ENCODE measurements at regions not wholly inside any gene's neighbourhood (a gene's known extent, or its start where the extent isn't known, plus 50 kb on each side); places are given as distances from the start of the nearest gene placed in this dataset.

DNA sequence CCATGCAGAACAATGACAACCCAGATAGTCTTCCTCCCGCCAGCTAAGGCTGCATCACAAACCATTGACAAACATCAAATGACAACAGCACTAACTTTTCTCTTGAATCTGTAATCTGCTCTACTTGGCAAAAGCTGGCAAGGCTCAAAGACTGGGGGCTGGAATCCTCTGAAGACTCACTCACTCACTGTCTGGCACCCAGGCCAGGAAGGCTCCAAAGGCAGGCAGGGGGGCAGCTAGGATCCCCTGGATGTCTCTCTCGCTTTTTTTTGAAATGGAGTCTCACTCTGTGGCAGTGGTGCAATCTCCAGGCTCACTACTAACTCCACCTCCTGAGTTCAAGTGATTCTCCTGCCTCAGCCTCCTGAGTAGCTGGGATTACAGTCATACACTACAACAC lies 159.7 kb upstream of the GPR26 start:
- H3K14ac ChIP-seq (ENCODE audit: low read length in 2 of 2), result no peak overlapping the region
- WGBS, result 56% methylated on average over 2 of the region's 2 CpGs

DNA sequence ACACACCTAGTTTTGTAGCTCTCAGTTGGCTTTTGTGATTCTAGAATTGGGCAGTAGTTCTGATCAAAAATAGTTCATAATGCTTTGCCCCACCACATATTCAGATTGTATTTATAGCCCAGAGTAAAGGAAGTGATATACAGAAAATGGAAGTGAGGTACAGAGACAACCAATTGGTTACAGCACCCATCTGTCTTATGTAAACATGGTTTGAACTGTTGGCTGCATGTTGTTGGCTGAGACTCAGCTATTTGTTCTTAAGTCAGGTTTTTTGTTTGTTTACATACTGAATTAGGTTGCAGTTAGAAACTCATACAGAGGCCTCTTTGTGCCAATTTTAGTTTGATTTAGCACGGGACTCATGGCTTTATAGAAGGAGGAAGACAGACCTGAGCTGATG lies 158.9 kb upstream of the GPR26 start:
- Histone ChIP-seq H3K4me3 (ENCODE audit: insufficient read depth in 1 of 2, low read depth in 1 of 2, low read length in 2 of 2) (no peak overlapping the region), H3K9me3 (ENCODE audit: control insufficient read depth, low read length) (no peaks in the 10 kb centered on the region), H3K36me3 (ENCODE audit: control insufficient read depth in 1 of 2, insufficient read depth in 2 of 2, low read depth in 1 of 2, low read length in 2 of 2) (no peaks in the 10 kb centered on the region), H3K4me2 (ENCODE audit: low read length, poor library complexity, severe bottlenecking) (no peak overlapping the region), H2BK15ac (ENCODE audit: low read depth, poor library complexity, severe bottlenecking) (no peak overlapping the region), H3K4me1 (ENCODE audit: control insufficient read depth, insufficient read depth, low read depth, low read length) (no peaks in the 10 kb centered on the region), H3K27me3 (ENCODE audit: control insufficient read depth in 1 of 2, insufficient read depth in 1 of 2, low read length in 2 of 2) (peaks cover 0 to 9% of the 10 kb centered on the region in 2 experiments), H3K9ac (ENCODE audit: low read length) (no peak overlapping the region), H2BK5ac (ENCODE audit: low read depth, low read length, poor library complexity, severe bottlenecking) (no peak overlapping the region), H2BK12ac (ENCODE audit: low read length in 2 of 2) (no peak overlapping the region), H3K18ac (ENCODE audit: low read depth in 1 of 2, low read length in 2 of 2) (no peak overlapping the region), H2AK5ac (ENCODE audit: low read length, severe bottlenecking) (no peak overlapping the region), H4K91ac (ENCODE audit: low read length) (no peak overlapping the region), H3K79me1 (replicated peaks; ENCODE audit: low read length, poor library complexity, severe bottlenecking) (no peaks in the 10 kb centered on the region), H3K23ac (ENCODE audit: low read length in 2 of 2) (no peak overlapping the region), H2BK120ac (ENCODE audit: low read depth, low read length) (no peak overlapping the region), H3K4ac (ENCODE audit: low read depth in 1 of 2, low read length in 2 of 2) (no peak overlapping the region), H3K27ac (ENCODE audit: low read length, poor library complexity, severe bottlenecking) (no peak overlapping the region), H3K14ac (ENCODE audit: low read length in 2 of 2) (no peak overlapping the region), H4K8ac (ENCODE audit: low read length) (no peak overlapping the region), H2AFZ (ENCODE audit: low read depth, low read length) (no peak overlapping the region)
- 78% methylated on average over 1 of the region's 1 CpG for WGBS
- DNase-seq, result no peak

More for the DNA sequence above, 159.7 kb upstream of the GPR26 start:
- H3K9me3 ChIP-seq (ENCODE audit: control insufficient read depth, low read length), result no peaks in the 10 kb centered on the region
- no peak overlapping the region for H2AFZ ChIP-seq (ENCODE audit: low read depth, low read length)
- H3K4me1 ChIP-seq (ENCODE audit: control insufficient read depth, insufficient read depth, low read depth, low read length), result no peaks in the 10 kb centered on the region
- H3K4me2 ChIP-seq (ENCODE audit: low read length, poor library complexity, severe bottlenecking), result no peak overlapping the region
- H3K27me3 ChIP-seq (ENCODE audit: control insufficient read depth in 1 of 2, insufficient read depth in 1 of 2, low read length in 2 of 2), result peaks cover 0 to 9% of the 10 kb centered on the region in 2 experiments
- H3K4ac ChIP-seq (ENCODE audit: low read depth in 1 of 2, low read length in 2 of 2), result no peak overlapping the region
- no peak overlapping the region for H2BK12ac ChIP-seq (ENCODE audit: low read length in 2 of 2)
- no peaks in the 10 kb centered on the region for H3K36me3 ChIP-seq (ENCODE audit: control insufficient read depth in 1 of 2, insufficient read depth in 2 of 2, low read depth in 1 of 2, low read length in 2 of 2)
- no peak overlapping the region for H4K91ac ChIP-seq (ENCODE audit: low read length)
- no peak for DNase-seq
- H3K23ac ChIP-seq (ENCODE audit: low read length in 2 of 2), result no peak overlapping the region
- H2BK15ac ChIP-seq (ENCODE audit: low read depth, poor library complexity, severe bottlenecking), result no peak overlapping the region
- H2BK120ac ChIP-seq (ENCODE audit: low read depth, low read length), result no peak overlapping the region
- H3K9ac ChIP-seq (ENCODE audit: low read length), result no peak overlapping the region
- H3K4me3 ChIP-seq (ENCODE audit: insufficient read depth in 1 of 2, low read depth in 1 of 2, low read length in 2 of 2), result no peak overlapping the region
- no peak overlapping the region for H3K18ac ChIP-seq (ENCODE audit: low read depth in 1 of 2, low read length in 2 of 2)
- no peak overlapping the region for H4K8ac ChIP-seq (ENCODE audit: low read length)
- H2BK5ac ChIP-seq (ENCODE audit: low read depth, low read length, poor library complexity, severe bottlenecking), result no peak overlapping the region
- H3K79me1 ChIP-seq (replicated peaks; ENCODE audit: low read length, poor library complexity, severe bottlenecking), result no peaks in the 10 kb centered on the region
- H3K27ac ChIP-seq (ENCODE audit: low read length, poor library complexity, severe bottlenecking), result no peak overlapping the region
- no peak overlapping the region for H2AK5ac ChIP-seq (ENCODE audit: low read length, severe bottlenecking)

DNA sequence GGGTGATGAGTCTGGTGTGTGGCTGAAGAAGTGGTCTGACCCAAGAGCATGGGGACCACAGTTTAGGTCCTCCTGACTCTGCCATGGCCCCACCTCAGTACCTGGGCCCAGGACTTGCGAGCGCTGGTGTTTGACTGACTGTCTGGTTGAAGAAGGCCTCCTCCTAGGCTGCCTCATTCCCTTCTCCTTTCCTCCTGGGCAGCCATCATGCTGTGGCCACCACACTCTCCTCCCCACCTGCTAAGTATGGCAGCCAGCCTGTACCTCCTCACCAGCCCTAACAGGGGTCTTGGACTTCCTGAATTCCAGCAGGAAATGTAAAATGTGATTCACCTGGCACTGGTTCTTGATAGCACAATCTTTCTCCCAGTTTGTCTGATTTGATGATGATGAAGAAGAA lies 156.8 kb upstream of the GPR26 start:
- no peak overlapping the region for H3K9ac ChIP-seq (ENCODE audit: low read length)
- no peaks in the 10 kb centered on the region for H3K9me3 ChIP-seq (ENCODE audit: control insufficient read depth, low read length)

DNA sequence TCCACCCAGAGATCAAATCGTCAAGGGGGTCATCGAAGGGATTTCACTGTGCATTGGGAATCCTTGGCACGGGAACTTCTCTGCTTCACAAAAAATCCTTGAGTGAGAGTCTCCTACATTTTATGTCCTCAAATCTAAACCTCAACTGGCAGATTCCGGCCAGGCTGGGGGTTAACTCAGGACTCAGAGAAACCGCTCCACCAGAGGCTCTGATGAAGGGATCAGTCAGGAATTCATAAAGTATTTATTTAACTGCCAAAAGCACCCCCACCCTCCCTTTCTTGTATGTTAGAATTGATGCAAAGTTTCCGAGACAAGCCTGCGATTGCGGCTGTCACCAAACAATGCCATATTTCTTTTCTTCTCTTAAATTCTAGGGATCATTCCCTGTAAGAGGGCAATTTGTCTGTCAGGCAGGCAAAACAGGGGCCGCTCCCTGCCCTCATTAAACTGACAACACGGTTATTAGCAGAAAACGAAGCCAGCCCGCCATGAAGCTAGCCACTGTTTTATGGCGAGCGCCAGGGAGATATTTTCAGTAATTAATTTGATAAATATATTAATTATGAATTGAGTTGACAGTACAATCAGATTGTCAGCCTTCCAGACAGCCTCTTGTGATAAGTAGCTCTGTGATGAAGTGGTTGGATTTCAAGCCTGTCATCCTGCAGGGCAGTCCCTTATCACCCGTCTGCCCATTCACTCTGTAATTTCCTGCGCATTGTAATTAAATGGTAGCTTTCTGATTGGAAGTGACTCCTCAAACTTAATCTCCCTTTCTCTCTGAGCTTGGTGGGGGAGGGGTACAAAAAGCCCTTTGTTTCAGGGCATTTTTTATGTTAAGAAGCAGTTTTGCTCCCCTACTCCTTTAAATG lies 153.0 kb upstream of the GPR26 start:
- DNase-seq, result no peak
- no peak overlapping the region for H3K27ac ChIP-seq (ENCODE audit: low read length, poor library complexity, severe bottlenecking)
- H3K36me3 ChIP-seq (ENCODE audit: control insufficient read depth in 1 of 2, insufficient read depth in 2 of 2, low read depth in 1 of 2, low read length in 2 of 2), result no peaks in the 10 kb centered on the region
- H2BK120ac ChIP-seq (ENCODE audit: low read depth, low read length), result no peak overlapping the region
- no peak overlapping the region for H3K14ac ChIP-seq (ENCODE audit: low read length in 2 of 2)
- no peaks in the 10 kb centered on the region for H3K9me3 ChIP-seq (ENCODE audit: control insufficient read depth, low read length)
- H3K79me1 ChIP-seq (replicated peaks; ENCODE audit: low read length, poor library complexity, severe bottlenecking), result no peaks in the 10 kb centered on the region
- no peak overlapping the region for H3K4ac ChIP-seq (ENCODE audit: low read depth in 1 of 2, low read length in 2 of 2)
- no peak overlapping the region for H3K4me2 ChIP-seq (ENCODE audit: low read length, poor library complexity, severe bottlenecking)
- no peak overlapping the region for H3K18ac ChIP-seq (ENCODE audit: low read depth in 1 of 2, low read length in 2 of 2)
- H3K27me3 ChIP-seq (ENCODE audit: control insufficient read depth in 1 of 2, insufficient read depth in 1 of 2, low read length in 2 of 2), result peaks cover 0 to 6% of the 10 kb centered on the region in 2 experiments
- H2AK5ac ChIP-seq (ENCODE audit: low read length, severe bottlenecking), result no peak overlapping the region
- H2BK12ac ChIP-seq (ENCODE audit: low read length in 2 of 2), result no peak overlapping the region
- no peak overlapping the region for H3K4me3 ChIP-seq (ENCODE audit: insufficient read depth in 1 of 2, low read depth in 1 of 2, low read length in 2 of 2)
- H3K4me1 ChIP-seq (ENCODE audit: control insufficient read depth, insufficient read depth, low read depth, low read length), result no peaks in the 10 kb centered on the region
- no peak overlapping the region for H4K91ac ChIP-seq (ENCODE audit: low read length)
- WGBS, result 63% methylated on average over 10 of the region's 16 CpGs
- no peak overlapping the region for H3K23ac ChIP-seq (ENCODE audit: low read length in 2 of 2)
- H2BK15ac ChIP-seq (ENCODE audit: low read depth, poor library complexity, severe bottlenecking), result no peak overlapping the region
- H2AFZ ChIP-seq (ENCODE audit: low read depth, low read length), result no peak overlapping the region
- H4K8ac ChIP-seq (ENCODE audit: low read length), result no peak overlapping the region
- no peak overlapping the region for H2BK5ac ChIP-seq (ENCODE audit: low read depth, low read length, poor library complexity, severe bottlenecking)
- H3K9ac ChIP-seq (ENCODE audit: low read length), result no peak overlapping the region

More for the DNA sequence above, 156.8 kb upstream of the GPR26 start:
- no peak overlapping the region for H2BK12ac ChIP-seq (ENCODE audit: low read length in 2 of 2)
- no peaks in the 10 kb centered on the region for H3K4me1 ChIP-seq (ENCODE audit: control insufficient read depth, insufficient read depth, low read depth, low read length)
- no peak overlapping the region for H3K18ac ChIP-seq (ENCODE audit: low read depth in 1 of 2, low read length in 2 of 2)
- no peak overlapping the region for H3K27ac ChIP-seq (ENCODE audit: low read length, poor library complexity, severe bottlenecking)
- H2BK5ac ChIP-seq (ENCODE audit: low read depth, low read length, poor library complexity, severe bottlenecking), result no peak overlapping the region
- H3K4me3 ChIP-seq (ENCODE audit: insufficient read depth in 1 of 2, low read depth in 1 of 2, low read length in 2 of 2), result no peak overlapping the region
- DNase-seq, result no peak
- peaks cover 0 to 12% of the 10 kb centered on the region in 2 experiments for H3K27me3 ChIP-seq (ENCODE audit: control insufficient read depth in 1 of 2, insufficient read depth in 1 of 2, low read length in 2 of 2)
- H2BK15ac ChIP-seq (ENCODE audit: low read depth, poor library complexity, severe bottlenecking), result no peak overlapping the region
- H4K8ac ChIP-seq (ENCODE audit: low read length), result no peak overlapping the region
- H3K4ac ChIP-seq (ENCODE audit: low read depth in 1 of 2, low read length in 2 of 2), result no peak overlapping the region
- 100% methylated on average over 2 of the region's 2 CpGs for WGBS
- no peaks in the 10 kb centered on the region for H3K36me3 ChIP-seq (ENCODE audit: control insufficient read depth in 1 of 2, insufficient read depth in 2 of 2, low read depth in 1 of 2, low read length in 2 of 2)
- H2BK120ac ChIP-seq (ENCODE audit: low read depth, low read length), result no peak overlapping the region
- H2AFZ ChIP-seq (ENCODE audit: low read depth, low read length), result no peak overlapping the region
- H2AK5ac ChIP-seq (ENCODE audit: low read length, severe bottlenecking), result no peak overlapping the region
- no peaks in the 10 kb centered on the region for H3K79me1 ChIP-seq (replicated peaks; ENCODE audit: low read length, poor library complexity, severe bottlenecking)
- no peak overlapping the region for H4K91ac ChIP-seq (ENCODE audit: low read length)
- no peak overlapping the region for H3K4me2 ChIP-seq (ENCODE audit: low read length, poor library complexity, severe bottlenecking)
- no peak overlapping the region for H3K23ac ChIP-seq (ENCODE audit: low read length in 2 of 2)
- no peak overlapping the region for H3K14ac ChIP-seq (ENCODE audit: low read length in 2 of 2)

Measured in mesenchymal stem cell (in vitro differentiated cells and primary cell).